H54 (cell line): ENCODE measurements at regions not wholly inside any gene's neighbourhood (a gene's known extent, or its start where the extent isn't known, plus 50 kb on each side); places are given as distances from the start of the nearest gene placed in this dataset.
"Not testable (repeated sequence)": the region's sequence is repeated elsewhere in the genome, so short reads cannot be mapped to it uniquely, and the experiment has no call there.

Source experiments
- DNase-seq: peaks from one replicate; pipeline ENCODE4 v3.0.0; 2011; ENCODE audit warnings: low spot score, mixed read lengths; ENCODE audit not compliant: insufficient read length
- FAIRE-seq: peaks from 3 replicates; lab custom pipeline; 2011; peaks lifted over from hg19 to GRCh38; lab: Jason Lieb, UNC
- POLR2A ChIP-seq: IDR thresholded peaks from 2 replicates; pipeline ENCODE4 v1.6.1; 2011; ENCODE audit warnings: low read depth, mild to moderate bottlenecking, low read length

DNA sequence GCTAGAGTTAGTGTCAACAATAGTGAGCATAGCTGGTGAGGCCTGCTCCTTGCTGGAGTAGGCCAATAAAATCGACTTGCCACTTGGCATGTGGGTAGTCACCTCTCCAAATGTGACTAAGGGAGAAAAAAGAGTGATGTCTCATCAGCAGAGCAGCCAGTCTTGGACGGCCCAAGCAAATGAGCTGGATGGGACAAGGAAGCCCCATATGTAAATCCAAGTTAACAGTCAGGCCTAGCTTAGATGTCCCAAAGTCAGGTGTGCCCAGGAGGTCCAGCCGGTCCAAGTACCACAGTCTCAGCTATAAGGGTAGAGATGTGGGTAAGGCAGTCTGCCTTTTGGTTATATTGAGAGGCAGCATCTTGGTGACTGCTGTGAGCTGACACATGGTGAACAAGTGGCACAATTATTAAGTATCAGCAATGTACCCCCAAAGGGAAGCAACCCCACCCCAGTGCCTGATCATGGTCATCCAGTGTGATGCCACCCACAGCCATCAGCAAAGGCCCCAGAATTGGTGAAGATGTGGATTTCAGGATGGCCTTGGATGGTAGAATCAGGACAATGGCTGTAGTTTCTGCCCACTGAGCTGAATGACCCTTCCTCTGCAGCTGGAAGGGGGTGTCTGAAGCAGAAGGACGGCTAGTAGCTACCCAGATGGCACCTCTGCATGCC lies 83.4 kb downstream of the TNFRSF13B start:
- FAIRE-seq (no peak), DNase-seq (no peak)
- no peak for TF ChIP-seq POLR2A

DNA sequence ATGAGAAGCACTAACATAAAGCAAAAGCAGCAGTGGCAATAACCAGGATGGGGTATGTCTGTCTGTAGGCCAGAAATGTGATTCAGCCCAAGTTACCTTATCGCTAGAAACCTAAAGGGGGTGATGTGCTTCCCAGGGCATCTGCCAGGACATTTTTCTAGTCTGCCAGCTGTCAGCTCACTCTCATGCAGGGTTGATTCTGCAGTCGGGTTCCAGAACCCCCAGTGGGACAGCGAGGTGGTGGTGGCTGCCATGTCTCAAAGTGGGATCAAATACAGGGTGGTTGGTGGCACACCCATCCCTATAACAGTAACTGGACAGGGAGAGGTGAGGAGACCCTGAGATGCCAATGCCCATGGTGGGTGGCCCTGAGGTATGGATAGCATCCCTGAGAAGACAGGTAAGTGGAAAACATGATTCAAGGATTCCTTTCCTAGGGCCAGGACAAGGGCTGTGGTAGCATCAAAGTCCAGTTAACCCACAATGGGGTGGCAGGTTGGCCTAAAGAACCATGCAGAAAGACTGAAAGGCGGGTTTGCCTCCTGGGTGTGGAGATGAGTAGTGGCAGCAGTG lies 84.3 kb downstream of the TNFRSF13B start:
- no peak for TF ChIP-seq POLR2A
- no peak for DNase-seq
- FAIRE-seq: no peak

- FAIRE-seq: no peak
These were observed 85.1 kb downstream of the TNFRSF13B start for GRCh38 chr17:16886655-16887322.

GRCh38 chr17:16885204-16885603 lies 86.7 kb downstream of the TNFRSF13B start:
- FAIRE-seq: peak; percentile 89

More at GRCh38 chr17:16886655-16887322, 85.1 kb downstream of the TNFRSF13B start:
- TF ChIP-seq POLR2A: no peak
- no peak for DNase-seq

DNA sequence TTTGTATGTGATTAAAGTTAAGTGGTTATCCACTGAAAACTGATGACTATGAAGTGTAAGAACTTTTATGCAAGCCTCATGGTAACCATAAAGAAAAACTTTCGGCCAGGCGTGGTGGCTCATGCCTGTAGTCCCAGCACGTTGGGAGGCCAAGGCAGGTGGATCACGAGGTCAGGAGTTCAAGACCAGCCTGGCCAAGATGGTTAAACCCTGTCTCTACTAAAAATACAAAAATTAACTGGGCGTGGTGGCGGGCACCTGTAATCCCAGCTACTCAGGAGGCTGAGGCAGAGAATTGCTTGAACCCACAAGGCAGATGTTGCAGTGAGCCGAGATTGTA lies 89.0 kb downstream of the TNFRSF13B start:
- not testable (repeated sequence) for FAIRE-seq, DNase-seq

More at GRCh38 chr17:16885204-16885603, 86.7 kb downstream of the TNFRSF13B start:
- not testable (repeated sequence) for DNase-seq

DNA sequence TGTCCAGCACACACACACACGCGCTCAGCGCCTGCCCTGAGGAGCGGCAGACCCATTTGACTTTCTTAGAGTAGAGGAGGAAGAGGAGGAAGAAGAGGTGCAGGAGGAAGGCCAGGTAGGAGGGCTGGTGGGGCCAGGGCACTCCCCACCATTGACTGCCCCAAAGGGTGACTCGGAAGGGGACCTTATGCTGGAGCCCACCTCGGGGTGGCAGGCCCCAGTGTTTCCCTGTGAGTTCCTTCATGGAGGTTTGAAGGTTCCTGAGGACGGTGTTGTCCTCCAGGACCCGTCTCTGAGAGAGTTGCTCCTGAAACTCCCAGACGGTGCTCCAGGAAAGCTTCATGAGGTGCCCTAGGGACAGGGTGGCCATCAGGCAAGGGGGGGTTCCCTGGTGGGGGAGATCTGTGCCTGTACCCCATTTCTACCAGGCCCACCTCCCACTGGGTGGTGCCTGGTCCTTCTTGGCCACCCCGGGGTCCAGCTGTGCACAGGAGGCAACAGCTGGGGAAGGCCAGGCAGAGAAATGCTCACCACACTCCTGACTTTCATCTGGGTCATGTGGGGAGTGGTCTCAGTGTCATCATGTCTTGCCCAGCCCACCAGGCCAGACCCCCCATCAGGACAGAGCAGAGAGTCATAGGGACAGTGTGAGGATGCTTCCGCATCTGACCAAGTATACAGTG lies 89.5 kb downstream of the TNFRSF13B start:
- DNase-seq (no peak), FAIRE-seq (no peak)
- no peak for TF ChIP-seq POLR2A

DNA sequence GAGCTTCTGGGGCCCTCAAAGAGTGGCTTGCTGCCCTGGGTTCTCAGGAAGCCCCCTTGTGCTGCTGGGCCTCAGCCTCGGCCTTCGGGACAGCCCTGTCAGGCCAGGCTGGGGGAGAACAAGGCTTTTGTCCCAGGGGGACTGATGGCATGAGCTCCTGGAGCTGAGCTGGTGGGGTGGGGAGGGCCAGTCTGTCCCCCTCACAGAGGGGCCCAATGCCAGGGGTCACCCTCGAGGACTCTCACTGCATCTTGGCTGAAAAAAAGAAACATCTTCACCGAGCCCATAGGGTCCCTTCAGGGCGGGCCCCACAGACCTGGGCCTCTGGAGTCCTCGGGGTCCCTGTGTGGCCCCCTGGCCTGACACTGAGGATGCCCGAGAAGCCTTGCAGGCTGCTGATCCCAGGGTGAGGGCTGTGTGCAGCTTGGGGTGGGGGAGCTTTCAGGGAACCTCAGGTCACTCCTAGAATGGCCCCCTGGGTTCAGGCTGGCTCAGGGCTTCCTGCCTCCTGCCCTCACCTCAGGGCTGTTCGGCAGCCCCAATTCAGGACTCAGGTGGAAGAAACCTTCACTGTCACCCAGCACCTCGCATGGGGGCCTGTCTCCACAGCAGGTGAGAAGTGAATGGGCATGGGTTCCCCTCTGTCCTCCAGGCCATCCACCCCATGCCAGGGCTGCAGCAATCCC lies 90.5 kb downstream of the TNFRSF13B start:
- FAIRE-seq (no peak), DNase-seq (no peak)
- TF ChIP-seq POLR2A: no peak

DNA sequence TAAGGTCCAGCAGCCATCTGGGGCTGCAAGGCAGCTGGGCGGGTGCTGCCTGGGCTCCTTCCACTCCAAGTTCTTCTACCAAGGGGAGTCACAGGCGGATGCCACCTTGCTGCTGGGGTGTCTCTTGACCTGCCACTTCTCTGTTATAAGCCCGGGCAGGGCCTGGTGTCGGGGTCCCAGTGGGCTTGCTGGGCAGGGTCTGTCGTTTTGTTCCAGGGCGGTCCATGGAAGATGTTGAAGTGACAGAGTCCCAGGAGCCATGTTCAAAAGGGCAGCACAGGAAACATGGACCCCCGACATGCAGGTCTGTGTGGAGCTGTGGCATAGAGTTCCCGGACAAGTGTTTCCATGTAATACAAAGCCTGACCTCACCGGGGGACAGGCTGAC lies 91.1 kb downstream of the TNFRSF13B start:
- no peak for FAIRE-seq
- no peak for DNase-seq
- no peak for TF ChIP-seq POLR2A

GRCh38 chr17:16880121-16880842 lies 91.6 kb downstream of the TNFRSF13B start:
- DNase-seq (no peak), FAIRE-seq (no peak)
- no peak for TF ChIP-seq POLR2A

GRCh38 chr17:16879686-16880085 lies 92.2 kb downstream of the TNFRSF13B start:
- FAIRE-seq (no peak), DNase-seq (no peak)
- no peak for TF ChIP-seq POLR2A

GRCh38 chr17:16878606-16879005 lies 93.3 kb downstream of the TNFRSF13B start:
- no peak for TF ChIP-seq POLR2A
- FAIRE-seq (no peak), DNase-seq (no peak)

- DNase-seq: no peak
- TF ChIP-seq POLR2A: no peak
- no peak for FAIRE-seq
These were observed 93.8 kb downstream of the TNFRSF13B start for GRCh38 chr17:16878084-16878483.

- FAIRE-seq (no peak), DNase-seq (no peak)
- TF ChIP-seq POLR2A: no peak
These were observed 94.8 kb downstream of the TNFRSF13B start for GRCh38 chr17:16877099-16877498.
